CD14-positive monocyte (primary cell): ENCODE measurements at regions not wholly inside any gene's neighbourhood (a gene's known extent, or its start where the extent isn't known, plus 50 kb on each side); places are given as distances from the start of the nearest gene placed in this dataset.

ENCODE experiments used
- DNase-seq, 3 donors: peaks; one replicate each; pipeline ENCODE4 v3.0.0-alpha.2; 2011 to 2022
- H2AFZ ChIP-seq: 2 replicates; pipeline ENCODE4 v1.6.0; 2012; ENCODE audit warnings: mild to moderate bottlenecking, low read depth, low read length, inconsistent platforms; ENCODE audit not compliant: insufficient read depth, poor library complexity, severe bottlenecking
- H3K27ac ChIP-seq, 2 donors: 1 replicate in 1 of 2; 2 replicates in 1 of 2; pipeline ENCODE4 v1.5.1; 2012 to 2013; ENCODE audit warnings: low read length in 2 of 2, control low read depth in 1 of 2, inconsistent platforms in 1 of 2, low read depth in 1 of 2, mild to moderate bottlenecking in 1 of 2
- H3K27me3 ChIP-seq, 2 donors: one replicate each; pipeline versions ENCODE4 v1.6.0 to v1.6.1; 2011 to 2013; ENCODE audit warnings: low read length in 2 of 2; ENCODE audit not compliant: control insufficient read depth in 2 of 2, insufficient read depth in 2 of 2
- H3K36me3 ChIP-seq, 2 donors: replicated peaks in 1 of 2; 1 replicate in 1 of 2; 2 replicates in 1 of 2; pipeline versions ENCODE4 v1.5.1 to v1.6.1; 2012 to 2013; ENCODE audit warnings: low read length in 2 of 2, control low read depth in 1 of 2, inconsistent platforms in 1 of 2, mild to moderate bottlenecking in 1 of 2; ENCODE audit not compliant: insufficient read depth in 2 of 2, control insufficient read depth in 1 of 2
- H3K4me1 ChIP-seq, 2 donors: 1 replicate in 1 of 2; 2 replicates in 1 of 2; pipeline versions ENCODE4 v1.5.1 to v1.6.1; 2012 to 2013; ENCODE audit warnings: low read length in 2 of 2, control low read depth in 1 of 2, inconsistent platforms in 1 of 2, mild to moderate bottlenecking in 1 of 2, moderate library complexity in 1 of 2; ENCODE audit not compliant: insufficient read depth in 2 of 2, control insufficient read depth in 1 of 2
- H3K4me2 ChIP-seq: replicated peaks from 2 replicates; pipeline ENCODE3; 2012; ENCODE audit warnings: low read length, moderate library complexity, mild to moderate bottlenecking; ENCODE audit not compliant: poor library complexity, severe bottlenecking; ENCODE audit errors: extremely low read depth
- H3K4me3 ChIP-seq, 3 experiments: fragments of 200-600 bp in 1 of 3; sonication (generic) in 1 of 3; replicated peaks in 1 of 3; 1 replicate in 2 of 3; 2 replicates in 1 of 3; pipeline ENCODE4 v1.5.1; 2011 to 2013; ENCODE audit warnings: low read length in 3 of 3, mild to moderate bottlenecking in 3 of 3, control low read depth in 2 of 3, low read depth in 2 of 3, inconsistent platforms in 1 of 3, moderate library complexity in 1 of 3
- H3K79me2 ChIP-seq: 2 replicates; pipeline ENCODE4 v1.6.0; 2012; ENCODE audit warnings: mild to moderate bottlenecking, control low read depth, inconsistent platforms, low read length, moderate library complexity; ENCODE audit not compliant: insufficient read depth
- H3K9ac ChIP-seq: 2 replicates; pipeline ENCODE4 v1.6.0; 2017; ENCODE audit warnings: low read length, mild to moderate bottlenecking; ENCODE audit not compliant: insufficient read depth, poor library complexity, severe bottlenecking
- H3K9me3 ChIP-seq, 2 donors: replicated peaks in 1 of 2; 1 replicate in 1 of 2; 2 replicates in 1 of 2; pipeline versions ENCODE4 v1.5.1 to v1.6.1; 2012 to 2013; ENCODE audit warnings: low read length in 2 of 2, control low read depth in 1 of 2; ENCODE audit not compliant: control insufficient read depth in 1 of 2, insufficient read depth in 1 of 2
- H4K20me1 ChIP-seq: 2 replicates; pipeline ENCODE4 v1.6.0; 2012; ENCODE audit warnings: mild to moderate bottlenecking, low read length, control low read depth, moderate library complexity; ENCODE audit not compliant: insufficient read depth
- H3K27ac Mint-ChIP-seq, 7 donors: one replicate each; pipeline ENCODE4 v1.8.0; 2020; ENCODE audit warnings: mild to moderate bottlenecking in 7 of 7, mixed read lengths in 7 of 7, moderate library complexity in 6 of 7, inconsistent platforms in 2 of 7
- H3K27me3 Mint-ChIP-seq, 3 donors: one replicate each; pipeline ENCODE4 v1.8.0; 2021 to 2022; ENCODE audit warnings: low read depth in 3 of 3, mild to moderate bottlenecking in 3 of 3, mixed read lengths in 3 of 3, moderate library complexity in 3 of 3, inconsistent platforms in 1 of 3
- H3K36me3 Mint-ChIP-seq, 2 donors: one replicate each; pipeline ENCODE4 v1.8.0; 2020; ENCODE audit warnings: mixed read lengths in 2 of 2, inconsistent platforms in 1 of 2, mild to moderate bottlenecking in 1 of 2
- H3K4me1 Mint-ChIP-seq: one replicate; pipeline ENCODE4 v1.8.0; 2020; ENCODE audit warnings: mild to moderate bottlenecking, mixed read lengths
- H3K4me3 Mint-ChIP-seq, 2 donors: one replicate each; pipeline ENCODE4 v1.8.0; 2020; ENCODE audit warnings: mild to moderate bottlenecking in 2 of 2, mixed read lengths in 2 of 2, moderate library complexity in 1 of 2
- H3K9me3 Mint-ChIP-seq, 7 donors: one replicate each; pipeline ENCODE4 v1.8.0; 2020 to 2022; ENCODE audit warnings: mixed read lengths in 7 of 7, mild to moderate bottlenecking in 6 of 7, moderate library complexity in 6 of 7, inconsistent platforms in 2 of 7
- CTCF ChIP-seq: fragments of 200-600 bp; IDR thresholded peaks from one replicate; pipeline ENCODE4 v1.8.0; 2022; ENCODE audit warnings: antibody characterized with exemption, mild to moderate bottlenecking
- WGBS: methylation state at CpG from one replicate; pipeline ENCODE4 v1.1.5; 2013; ENCODE audit warnings: missing lambda C conversion rate; ENCODE audit not compliant: insufficient coverage; 5-methylcytosine and 5-hydroxymethylcytosine counted together
- intact Hi-C, 2 donors: fragments of 100-400 bp; cut with micrococcal nuclease; formaldehyde crosslinking; loops; one replicate each; pipeline versions ENCODE4 v1.15.0 to v1.15.1; 2023

- DNase-seq, result no peak
- no peak overlapping the region for H2AFZ ChIP-seq
- no peaks in the 10 kb centered on the region for H3K36me3 ChIP-seq
- 100% methylated on average over 1 of the region's 2 CpGs for WGBS
- no peaks in the 10 kb centered on the region for H3K9me3 ChIP-seq
- Mint-ChIP-seq H3K4me3 (no peak overlapping the region), H3K36me3 (no peaks in the 10 kb centered on the region), H3K4me1 (no peaks in the 10 kb centered on the region), H3K9me3 (peaks cover 0 to 6% (median 2%) of the 10 kb centered on the region in 7 donors), H3K27me3 (no peaks in the 10 kb centered on the region), H3K27ac (no peak overlapping the region)
- H3K27me3 ChIP-seq, result no peaks in the 10 kb centered on the region
- no peak for TF ChIP-seq CTCF
- H4K20me1 ChIP-seq, result no peaks in the 10 kb centered on the region
- intact Hi-C loops, result no loop called here
- H3K27ac ChIP-seq, result no peak overlapping the region
- no peak overlapping the region for H3K9ac ChIP-seq
- H3K79me2 ChIP-seq, result no peaks in the 10 kb centered on the region
- no peak overlapping the region for H3K4me3 ChIP-seq
- no peaks in the 10 kb centered on the region for H3K4me1 ChIP-seq
- no peak overlapping the region for H3K4me2 ChIP-seq
Observed at GRCh38 chr3:159429702-159430101, 558.9 kb upstream of the IL12A start.

DNA sequence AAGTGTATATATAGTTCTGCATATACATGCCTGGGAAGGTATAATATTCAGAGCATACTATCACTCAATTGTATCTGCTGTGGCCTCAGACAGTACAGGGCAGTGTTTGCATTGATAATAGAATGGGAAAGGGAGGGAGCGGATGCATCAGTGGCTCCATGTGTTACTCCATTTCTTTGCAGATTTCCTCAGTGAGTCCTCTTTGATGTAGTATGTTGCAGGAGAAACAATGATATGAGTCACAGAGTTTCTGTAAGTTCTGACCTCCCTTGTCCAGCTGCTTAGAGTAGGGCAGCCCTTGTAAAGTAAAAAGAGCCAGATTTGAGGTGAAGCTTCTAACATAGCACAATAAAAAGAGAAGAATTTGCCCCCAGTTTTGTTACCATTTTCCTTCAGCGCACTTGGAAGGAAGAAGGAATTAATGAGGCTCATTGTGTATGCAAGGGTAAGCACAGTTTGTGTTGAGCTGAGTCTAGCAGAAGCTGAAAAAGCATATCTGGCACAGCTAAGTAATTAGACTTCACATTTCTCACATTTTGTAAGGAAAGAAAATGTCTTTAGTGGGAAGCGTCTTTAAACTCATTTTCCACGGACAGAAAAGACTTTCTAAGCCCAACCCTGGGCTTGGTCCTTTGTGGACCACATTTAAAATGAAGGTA is 555.8 kb upstream of the IL12A start:
- no peaks in the 10 kb centered on the region for H3K36me3 Mint-ChIP-seq
- no peaks in the 10 kb centered on the region for H3K4me1 Mint-ChIP-seq
- H2AFZ ChIP-seq, result no peak overlapping the region
- H3K27me3 ChIP-seq, result no peaks in the 10 kb centered on the region
- H4K20me1 ChIP-seq, result no peaks in the 10 kb centered on the region
- TF ChIP-seq CTCF, result no peak
- H3K9me3 Mint-ChIP-seq, result peaks cover 0 to 6% (median 2%) of the 10 kb centered on the region in 7 donors
- 91% methylated on average over 1 of the region's 4 CpGs for WGBS
- no peak overlapping the region for H3K27ac Mint-ChIP-seq
- no peaks in the 10 kb centered on the region for H3K27me3 Mint-ChIP-seq
- H3K4me3 ChIP-seq, result no peak overlapping the region
- H3K9ac ChIP-seq, result no peak overlapping the region
- H3K36me3 ChIP-seq, result no peaks in the 10 kb centered on the region
- H3K79me2 ChIP-seq, result no peaks in the 10 kb centered on the region
- no peak for DNase-seq
- H3K9me3 ChIP-seq, result no peaks in the 10 kb centered on the region
- H3K4me3 Mint-ChIP-seq, result no peak overlapping the region
- intact Hi-C loops, result no loop called here
- H3K4me2 ChIP-seq, result no peak overlapping the region
- no peak overlapping the region for H3K27ac ChIP-seq
- no peaks in the 10 kb centered on the region for H3K4me1 ChIP-seq
